GM12878 (cell line): ENCODE measurements at regions not wholly inside any gene's neighbourhood (a gene's known extent, or its start where the extent isn't known, plus 50 kb on each side); places are given as distances from the start of the nearest gene placed in this dataset.
"Not testable (repeated sequence)": the region's sequence is repeated elsewhere in the genome, so short reads cannot be mapped to it uniquely, and the experiment has no call there.

Experiments used
- ATAC-seq: fragments of 200-7000 bp; cut with Tn5 transposase; 3 replicates; pipeline ENCODE4 v1.9.1; 2020; ENCODE audit warnings: mild to moderate bottlenecking, moderate library complexity
- BruUV-seq: library from RNA; stranded (reverse); fragments of 400-500 nt; replicated peaks from 2 replicates; lab custom pipeline; 2021; lab: Mats Ljungman, UMichigan
- CTCF ChIA-PET: fragments of 300-600 bp; sonication (Branson Sonifier 250); formaldehyde crosslinking; extraction: SDS; loops from one replicate; lab custom pipeline; 2021; ENCODE audit warnings: inconsistent platforms; lab: Yijun Ruan, JAX
- POLR2A ChIA-PET: fragments of 350-600 bp; formaldehyde crosslinking; extraction: SDS; loops from one replicate; lab custom pipeline; 2021; ENCODE audit warnings: inconsistent platforms; lab: Charles Lee
- RAD21 ChIA-PET: fragments of 300-600 bp; sonication (Branson Sonifier 250); formaldehyde crosslinking; loops from one replicate; lab custom pipeline; 2023; ENCODE audit warnings: antibody characterized with exemption; ENCODE audit not compliant: unreplicated experiment; lab: Charles Lee
- SMC1A ChIA-PET: fragments of 300-600 bp; sonication (Branson Sonifier 250); formaldehyde crosslinking; loops from one replicate; lab custom pipeline; 2023; ENCODE audit not compliant: unreplicated experiment, uncharacterized antibody; lab: Charles Lee
- DNase-seq: peaks from one replicate; pipeline ENCODE4 v3.0.0-alpha.2; 2011; ENCODE audit warnings: low read depth, low spot score
- FAIRE-seq: peaks from 3 replicates; lab custom pipeline; 2011; peaks lifted over from hg19 to GRCh38; lab: Jason Lieb, UNC
- H2AFZ ChIP-seq: 2 replicates; pipeline ENCODE4 v1.6.0; 2011; ENCODE audit warnings: low read depth, low read length, control low read depth; ENCODE audit not compliant: control insufficient read depth
- H3K27ac ChIP-seq: 2 replicates; pipeline ENCODE4 v1.5.1; 2011; ENCODE audit warnings: control low read depth; ENCODE audit not compliant: control insufficient read depth, insufficient read depth
- H3K27me3 ChIP-seq, 2 experiments: replicated peaks in 1 of 2; 2 replicates each; pipeline versions ENCODE4 v1.6.0 to v1.6.1; 2011; ENCODE audit warnings: low read length in 1 of 2; ENCODE audit not compliant: control insufficient read depth in 2 of 2, insufficient read depth in 2 of 2
- H3K36me3 ChIP-seq, 2 experiments: 2 replicates each; pipeline ENCODE4 v1.5.1; 2011; ENCODE audit warnings: low read length in 1 of 2; ENCODE audit not compliant: control insufficient read depth in 2 of 2, insufficient read depth in 2 of 2
- H3K4me1 ChIP-seq: 2 replicates; pipeline ENCODE4 v1.6.1; 2011; ENCODE audit warnings: mild to moderate bottlenecking, low read length, moderate library complexity, mixed read lengths; ENCODE audit not compliant: control insufficient read depth, insufficient read depth
- H3K4me2 ChIP-seq: 2 replicates; pipeline ENCODE4 v1.6.0; 2011; ENCODE audit warnings: control low read depth; ENCODE audit not compliant: control insufficient read depth, insufficient read depth
- H3K4me3 ChIP-seq: fragments of 200-600 bp; sonication (generic); 2 replicates; pipeline ENCODE4 v1.5.1; 2016
- H3K79me2 ChIP-seq: 2 replicates; pipeline ENCODE4 v1.6.0; 2011; ENCODE audit warnings: low read length; ENCODE audit not compliant: control insufficient read depth, insufficient read depth
- H3K9ac ChIP-seq: 2 replicates; pipeline ENCODE4 v1.8.0; 2011; ENCODE audit warnings: low read length, control low read depth, mixed read lengths; ENCODE audit not compliant: control insufficient read depth, insufficient read depth
- H3K9me3 ChIP-seq: replicated peaks from 3 replicates; pipeline ENCODE4 v1.5.1; 2011; ENCODE audit warnings: mild to moderate bottlenecking, low read length; ENCODE audit not compliant: control insufficient read depth, insufficient read depth
- H4K20me1 ChIP-seq: 2 replicates; pipeline ENCODE4 v1.6.0; 2011; ENCODE audit not compliant: control insufficient read depth, insufficient read depth
- MTA3 ChIP-seq: IDR thresholded peaks from 2 replicates; pipeline ENCODE4 v1.6.1; 2012; ENCODE audit warnings: low read length, inconsistent platforms, borderline replicate concordance
- MXI1 ChIP-seq: fragments of 150-350 bp; IDR thresholded peaks from 2 replicates; pipeline ENCODE4 v1.6.1; 2011; ENCODE audit warnings: low read depth, mild to moderate bottlenecking, inconsistent platforms, low read length, improper control_type of control experiment
- PAX5 ChIP-seq: IDR thresholded peaks from 2 replicates; pipeline ENCODE4 v1.6.1; 2011; ENCODE audit warnings: low read depth, low read length, borderline replicate concordance
- ZNF207 ChIP-seq: fragments of 450-650 bp; IDR thresholded peaks from 2 replicates; pipeline ENCODE4 v1.6.1; 2014; ENCODE audit warnings: antibody characterized with exemption, mild to moderate bottlenecking, borderline replicate concordance
- WGBS: methylation state at CpG from one replicate; pipeline ENCODE4 v1.1.6; 2016; ENCODE audit warnings: low lambda C conversion rate; ENCODE audit not compliant: insufficient replicate concordance, insufficient coverage; ENCODE audit errors: missing lambda C conversion rate; 5-methylcytosine and 5-hydroxymethylcytosine counted together
- in situ Hi-C: fragments of 300-500 bp; cut with MboI; formaldehyde crosslinking; loops from 9 replicates; pipeline ENCODE4 v1.14.3; 2018; ENCODE audit warnings: mixed read lengths
- intact Hi-C: fragments of 100-400 bp; cut with micrococcal nuclease; formaldehyde crosslinking; loops from one replicate; pipeline ENCODE4 v1.14.2; 2022; ENCODE audit not compliant: unreplicated experiment
- TF ChIP-seq, protein P1 (sequence below): fragments of 450-650 bp; formaldehyde crosslinking; IDR thresholded peaks from 2 replicates; pipeline ENCODE4 v1.5.0; 2022; ENCODE audit warnings: mild to moderate bottlenecking, missing genetic modification characterization

DNA sequence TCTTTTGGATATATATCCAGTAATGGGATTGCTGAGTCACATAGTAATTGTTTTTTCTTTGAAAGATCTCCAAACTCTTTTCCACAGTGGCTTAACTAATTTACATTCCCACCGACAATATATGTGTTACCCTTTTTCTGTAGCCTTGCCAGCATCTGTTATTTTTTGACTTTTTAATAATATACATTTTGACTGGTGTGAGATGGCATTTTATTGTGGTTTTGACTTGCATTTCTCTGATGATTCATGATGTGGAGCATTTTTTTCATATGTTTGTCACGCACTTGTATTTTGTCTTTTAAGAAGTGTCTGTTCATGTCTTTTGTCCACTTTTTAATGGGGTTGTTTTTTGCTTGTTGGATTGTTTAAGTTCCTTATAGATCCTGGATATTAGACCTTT lies 58.9 kb upstream of the OPRM1 start (continued):
- TF ChIP-seq, protein P1, sequence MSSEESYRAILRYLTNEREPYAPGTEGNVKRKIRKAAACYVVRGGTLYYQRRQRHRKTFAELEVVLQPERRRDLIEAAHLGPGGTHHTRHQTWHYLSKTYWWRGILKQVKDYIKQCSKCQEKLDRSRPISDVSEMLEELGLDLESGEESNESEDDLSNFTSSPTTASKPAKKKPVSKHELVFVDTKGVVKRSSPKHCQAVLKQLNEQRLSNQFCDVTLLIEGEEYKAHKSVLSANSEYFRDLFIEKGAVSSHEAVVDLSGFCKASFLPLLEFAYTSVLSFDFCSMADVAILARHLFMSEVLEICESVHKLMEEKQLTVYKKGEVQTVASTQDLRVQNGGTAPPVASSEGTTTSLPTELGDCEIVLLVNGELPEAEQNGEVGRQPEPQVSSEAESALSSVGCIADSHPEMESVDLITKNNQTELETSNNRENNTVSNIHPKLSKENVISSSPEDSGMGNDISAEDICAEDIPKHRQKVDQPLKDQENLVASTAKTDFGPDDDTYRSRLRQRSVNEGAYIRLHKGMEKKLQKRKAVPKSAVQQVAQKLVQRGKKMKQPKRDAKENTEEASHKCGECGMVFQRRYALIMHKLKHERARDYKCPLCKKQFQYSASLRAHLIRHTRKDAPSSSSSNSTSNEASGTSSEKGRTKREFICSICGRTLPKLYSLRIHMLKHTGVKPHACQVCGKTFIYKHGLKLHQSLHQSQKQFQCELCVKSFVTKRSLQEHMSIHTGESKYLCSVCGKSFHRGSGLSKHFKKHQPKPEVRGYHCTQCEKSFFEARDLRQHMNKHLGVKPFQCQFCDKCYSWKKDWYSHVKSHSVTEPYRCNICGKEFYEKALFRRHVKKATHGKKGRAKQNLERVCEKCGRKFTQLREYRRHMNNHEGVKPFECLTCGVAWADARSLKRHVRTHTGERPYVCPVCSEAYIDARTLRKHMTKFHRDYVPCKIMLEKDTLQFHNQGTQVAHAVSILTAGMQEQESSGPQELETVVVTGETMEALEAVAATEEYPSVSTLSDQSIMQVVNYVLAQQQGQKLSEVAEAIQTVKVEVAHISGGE, result no peak
- TF ChIP-seq ZNF207 (no peak), MXI1 (no peak), MTA3 (no peak), PAX5 (no peak)

DNA sequence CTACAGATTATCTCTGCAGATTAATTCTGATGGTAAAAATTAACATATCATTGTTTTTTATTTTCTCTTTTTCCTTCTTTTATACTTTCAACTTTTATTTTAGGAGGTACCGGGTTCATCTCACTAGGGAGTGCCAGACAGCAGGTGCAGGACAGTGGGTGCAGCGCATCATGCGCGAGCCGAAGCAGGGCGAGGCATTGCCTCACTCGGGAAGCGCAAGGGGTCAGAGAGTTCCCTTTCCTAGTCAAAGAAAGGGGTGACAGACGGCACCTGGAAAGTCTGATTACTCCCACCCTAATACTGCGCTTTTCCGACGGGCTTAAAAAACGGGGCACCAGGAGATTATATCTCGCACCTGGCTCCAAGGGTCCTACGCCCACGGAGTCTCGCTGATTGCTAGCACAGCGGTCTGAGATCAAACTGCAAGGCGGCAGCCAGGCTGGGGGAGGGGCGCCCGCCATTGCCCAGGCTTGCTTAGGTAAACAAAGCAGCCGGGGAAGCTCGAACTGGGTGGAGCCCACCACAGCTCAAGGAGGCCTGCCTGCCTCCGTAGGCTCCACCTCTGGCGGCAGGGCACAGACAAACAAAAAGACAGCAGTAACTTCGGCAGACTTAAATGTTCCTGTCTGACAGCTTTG lies 60.0 kb upstream of the OPRM1 start:
- H4K20me1 ChIP-seq, POLR2A ChIA-PET, ATAC-seq, H3K4me1 ChIP-seq, H3K4me2 ChIP-seq, in situ Hi-C loops, BruUV-seq, H3K27me3 ChIP-seq, intact Hi-C loops, H3K9me3 ChIP-seq, H3K36me3 ChIP-seq, CTCF ChIA-PET, H3K79me2 ChIP-seq, H3K4me3 ChIP-seq, H2AFZ ChIP-seq, DNase-seq, FAIRE-seq, H3K9ac ChIP-seq, RAD21 ChIA-PET, H3K27ac ChIP-seq, SMC1A ChIA-PET: not testable (repeated sequence)
- 68% methylated on average over 26 of the region's 26 CpGs for WGBS
